Fibroblast of upper back skin (primary cell): ENCODE measurements at regions not wholly inside any gene's neighbourhood (a gene's known extent, or its start where the extent isn't known, plus 50 kb on each side); places are given as distances from the start of the nearest gene placed in this dataset.
"Not testable (repeated sequence)": the region's sequence is repeated elsewhere in the genome, so short reads cannot be mapped to it uniquely, and the experiment has no call there.

Source experiments
- DNase-seq: peaks from one replicate; pipeline ENCODE4 v3.0.0-alpha.2; 2013

DNA sequence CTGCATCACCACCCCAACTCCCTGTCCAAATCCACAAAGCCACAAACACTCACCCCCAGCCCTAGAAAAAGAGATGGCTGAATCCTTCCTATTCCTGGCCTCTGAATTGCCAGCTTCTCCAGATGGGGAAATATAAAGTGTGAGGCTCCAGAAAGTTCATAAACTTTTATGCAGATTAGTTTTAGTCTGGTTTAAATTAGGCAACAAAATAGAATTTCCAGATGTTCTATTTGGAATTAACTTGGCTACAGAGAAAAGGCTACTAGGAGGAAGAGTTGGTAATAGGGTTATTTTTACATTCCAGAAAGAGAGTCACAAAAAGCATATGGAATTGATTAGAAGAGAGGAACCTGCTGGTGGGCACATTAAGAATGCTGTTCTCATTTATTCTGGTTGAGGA lies 56.0 kb downstream of the EN1 start:
- DNase-seq = peak; percentile 86

DNA sequence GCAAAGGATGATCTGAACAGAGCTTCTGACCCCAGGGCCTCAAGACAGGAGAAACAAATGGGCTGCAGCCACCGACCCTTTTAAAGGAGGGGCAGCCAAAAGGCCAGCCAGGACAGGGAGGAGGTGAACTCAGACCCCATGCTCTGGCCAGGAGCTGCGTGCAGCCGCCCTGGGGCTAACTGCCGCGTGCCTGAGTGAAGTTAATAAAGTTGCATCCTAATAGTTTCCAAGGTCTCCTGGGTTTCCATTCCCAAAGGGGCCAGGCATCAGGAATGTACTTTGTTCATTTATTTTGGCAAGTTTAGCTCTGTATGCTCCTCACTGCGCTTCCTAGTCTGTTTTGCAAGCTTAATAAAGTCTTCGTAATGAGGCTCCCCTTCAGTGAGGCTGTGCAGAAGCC lies 60.7 kb downstream of the EN1 start:
- peak; percentile 42 for DNase-seq

- DNase-seq = no peak
Measured at GRCh38 chr2:118784860-118785259, 62.6 kb downstream of the EN1 start.

- DNase-seq = no peak
Measured at GRCh38 chr2:118779362-118779761, 68.1 kb downstream of the EN1 start.

- peak; percentile 42 for DNase-seq
Measured at GRCh38 chr2:118774458-118775133, 72.9 kb downstream of the EN1 start.

- no peak for DNase-seq
Measured at GRCh38 chr2:118773826-118774225, 73.6 kb downstream of the EN1 start.

DNA sequence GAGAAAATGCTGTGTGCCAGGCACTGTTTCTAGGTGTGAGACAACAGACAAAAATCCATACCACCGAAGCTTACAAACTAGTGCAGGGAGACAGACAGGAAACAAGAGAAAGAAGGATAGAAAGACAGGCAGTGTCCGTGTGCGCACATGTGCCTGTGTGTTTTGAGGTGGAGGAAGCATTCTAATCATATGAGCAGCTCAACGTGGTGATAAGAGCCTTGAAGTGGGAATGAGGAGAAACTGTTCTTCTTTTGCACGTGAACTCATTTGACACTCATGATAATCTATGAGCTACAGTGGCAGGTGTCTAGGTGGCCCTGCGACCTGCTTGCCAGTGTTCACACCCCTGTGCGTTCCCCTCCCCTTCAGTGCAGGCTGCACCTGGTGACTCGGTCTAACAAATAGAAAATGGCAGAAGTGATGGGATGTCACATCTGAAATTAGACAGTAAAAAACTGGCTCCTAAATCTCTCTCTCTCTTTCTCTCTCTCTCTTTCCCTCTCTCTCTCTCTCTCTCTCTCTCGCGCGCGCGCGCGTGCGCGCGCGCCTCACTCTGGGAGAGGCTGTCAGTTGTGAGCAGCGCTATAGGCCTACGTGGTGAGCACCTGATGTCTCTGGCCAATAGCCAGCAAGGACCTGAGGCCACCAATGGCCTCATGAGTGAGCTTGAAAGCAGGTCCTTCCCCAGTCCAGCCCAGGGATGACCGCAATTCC lies 74.8 kb downstream of the EN1 start:
- DNase-seq = no peak

GRCh38 chr2:118769707-118770400 lies 77.6 kb downstream of the EN1 start:
- DNase-seq = no peak

GRCh38 chr2:118766871-118767270 lies 80.6 kb downstream of the EN1 start:
- DNase-seq = peak; percentile 69

GRCh38 chr2:118764855-118765254 lies 82.6 kb downstream of the EN1 start:
- DNase-seq = no peak

GRCh38 chr2:118763797-118764196 lies 83.7 kb downstream of the EN1 start:
- DNase-seq = peak; percentile 56

DNA sequence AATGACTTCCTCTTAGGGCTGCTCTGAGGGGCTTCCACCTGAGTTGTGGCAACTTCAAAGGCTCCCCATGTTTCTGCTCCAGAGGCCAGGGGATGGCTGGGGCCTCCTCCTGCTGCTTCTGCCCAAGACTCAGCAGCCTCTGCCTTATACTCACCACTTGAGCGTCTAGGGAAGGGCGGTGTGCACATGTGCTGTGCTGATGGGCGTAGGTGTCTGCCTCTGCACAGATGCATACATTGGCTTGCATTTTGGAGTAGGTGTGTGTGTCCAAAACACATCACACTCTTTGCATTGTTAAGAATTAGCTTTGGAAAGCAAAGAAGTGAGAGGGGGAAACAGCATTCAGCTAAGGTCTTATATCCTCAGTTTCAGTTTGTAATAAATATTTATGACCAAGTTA lies 85.2 kb downstream of the EN1 start:
- DNase-seq = no peak

- DNase-seq = no peak
Measured at GRCh38 chr2:118761771-118762170, 85.7 kb downstream of the EN1 start.

GRCh38 chr2:118755901-118756300 lies 91.5 kb downstream of the EN1 start:
- DNase-seq = no peak

GRCh38 chr2:118755384-118755783 lies 92.1 kb downstream of the EN1 start:
- no peak for DNase-seq

DNA sequence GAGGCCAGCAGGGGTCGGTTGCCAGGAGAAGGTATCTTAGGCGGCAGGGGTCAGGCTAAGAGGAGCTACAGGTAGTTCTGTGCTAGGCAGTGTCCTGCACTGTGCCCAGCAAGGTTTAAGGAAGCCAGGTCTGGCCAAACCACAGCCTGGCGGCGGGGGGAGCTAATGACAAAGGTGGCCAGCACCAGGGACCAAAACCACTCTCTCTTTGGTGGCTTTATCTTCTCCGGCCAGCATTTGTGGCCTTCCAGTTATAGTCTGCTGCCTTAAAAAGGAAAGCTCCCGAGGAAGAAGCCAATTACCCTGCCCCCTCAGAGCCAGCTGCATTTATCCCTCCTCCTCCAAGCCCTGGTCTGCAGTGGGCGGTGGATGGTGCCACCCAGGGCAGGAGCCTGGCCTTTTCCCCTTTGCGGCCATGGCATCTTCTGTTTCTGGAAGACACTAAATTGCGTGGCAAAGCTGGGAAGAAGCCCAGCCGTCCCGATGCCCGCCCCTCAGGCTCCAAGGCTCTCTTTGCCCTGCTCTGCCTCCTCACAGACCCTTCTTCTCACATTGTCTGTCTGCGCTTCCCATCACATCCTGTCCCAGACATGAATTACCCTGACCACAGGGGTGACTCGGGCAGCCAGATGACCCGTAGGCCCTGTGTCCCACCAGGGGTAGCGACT lies 94.6 kb downstream of the EN1 start:
- no peak for DNase-seq

- DNase-seq = peak; percentile 81
Measured at GRCh38 chr2:118750959-118751565, 96.4 kb downstream of the EN1 start.

DNA sequence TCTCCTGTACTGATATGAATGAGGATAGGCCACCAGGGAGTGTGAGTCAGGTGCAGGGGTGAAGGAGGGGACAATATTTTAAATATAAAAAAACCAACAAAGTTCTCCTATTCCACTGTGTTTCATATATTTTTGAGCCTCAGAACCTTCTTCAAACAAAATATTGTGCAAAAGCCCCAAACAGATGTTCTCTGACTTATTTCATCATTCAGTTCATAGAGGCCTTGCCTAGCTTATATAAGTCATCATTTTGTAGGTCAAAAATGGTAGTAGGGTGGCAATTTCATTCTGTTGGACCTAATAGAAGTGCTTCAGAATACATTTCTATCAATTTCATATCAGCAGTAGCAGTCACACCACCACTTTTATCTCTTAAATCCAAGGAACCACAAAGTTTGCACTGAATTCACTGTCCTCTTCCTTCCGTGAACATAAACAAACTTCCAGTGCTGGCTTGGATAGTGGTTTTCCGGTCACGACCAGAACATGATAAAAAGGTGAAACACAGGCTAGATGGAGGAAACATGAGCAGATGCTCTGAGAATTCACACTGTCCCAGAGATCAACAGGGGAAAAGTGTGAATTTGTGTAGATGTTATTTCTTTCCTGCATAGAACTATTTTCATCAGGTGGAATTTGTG lies 99.1 kb downstream of the EN1 start:
- no peak for DNase-seq

DNA sequence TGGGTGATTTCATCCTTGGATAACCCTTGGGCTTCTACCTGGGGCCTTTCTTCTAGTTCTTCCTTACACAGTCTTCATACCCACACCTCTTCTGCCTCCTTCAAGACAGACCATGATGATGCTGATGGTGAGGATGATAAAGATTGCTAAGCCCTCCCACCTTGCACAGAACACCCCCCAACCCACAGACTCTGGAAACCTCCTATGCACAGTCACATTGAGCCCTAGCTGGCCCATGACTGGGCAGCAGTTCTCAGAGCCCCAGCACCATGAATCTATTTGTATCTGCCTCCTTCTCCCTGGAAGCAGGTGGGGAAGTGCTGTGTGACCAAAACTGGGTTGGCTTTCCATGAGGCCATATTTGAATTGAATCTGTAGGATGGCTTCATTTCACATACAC lies 99.8 kb downstream of the EN1 start:
- DNase-seq = no peak

DNA sequence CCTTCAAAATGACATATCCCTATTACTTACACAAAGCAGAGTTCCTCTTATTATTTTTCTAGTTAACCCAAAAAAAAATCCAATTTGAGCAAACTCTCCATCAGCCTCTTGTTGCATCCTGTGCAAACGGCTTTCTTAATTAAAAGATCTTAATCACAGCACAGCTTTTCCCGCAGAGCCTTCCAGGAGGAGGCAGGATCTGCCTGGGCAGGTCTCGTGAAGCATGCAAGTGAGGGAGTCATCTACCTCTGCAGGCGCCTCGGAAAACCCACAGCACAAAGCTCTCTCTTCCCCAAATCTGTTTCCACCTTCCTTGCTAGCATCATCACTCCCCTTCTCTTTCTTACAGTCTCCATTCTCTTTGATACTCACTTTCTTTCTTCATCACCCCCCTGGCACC lies 100.4 kb downstream of the EN1 start:
- DNase-seq = no peak

DNA sequence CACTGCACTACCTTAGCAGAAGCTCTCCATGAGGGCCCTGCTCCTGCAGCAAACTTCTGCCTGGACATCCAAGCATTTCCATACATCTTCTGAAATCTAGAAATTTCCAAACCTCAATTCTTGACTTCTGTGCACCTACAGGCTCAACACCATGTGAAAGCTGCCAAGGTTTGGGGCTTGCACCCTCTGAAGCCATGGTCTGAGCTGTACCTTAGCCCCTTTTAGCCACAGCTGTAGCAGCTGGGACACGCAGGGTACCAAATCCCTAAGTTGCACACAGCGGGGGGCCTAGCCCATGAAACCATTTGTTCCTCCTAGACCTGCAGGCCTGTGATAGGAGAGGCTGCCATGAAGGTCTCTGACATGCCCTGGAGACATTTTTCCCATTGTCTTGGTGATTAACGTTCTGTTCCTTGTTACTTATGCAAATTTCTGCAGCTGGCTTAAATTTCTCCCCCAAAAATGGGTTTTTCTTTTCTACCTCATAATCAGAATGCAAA lies 102.7 kb downstream of the EN1 start:
- not testable (repeated sequence) for DNase-seq
